Small intestine (tissue), 7 donors: ENCODE measurements at regions not wholly inside any gene's neighbourhood (a gene's known extent, or its start where the extent isn't known, plus 50 kb on each side); places are given as distances from the start of the nearest gene placed in this dataset.
A peak's percentile ranks its signal among the peaks of the same experiment; 100 is the strongest.

Source experiments
- DNase-seq, 2 donors: peaks; one replicate each; pipeline versions ENCODE4 v3.0.0 to v3.0.0-alpha.2; 2013
- FAIRE-seq: peaks from 2 replicates; lab custom pipeline; 2012; peaks lifted over from hg19 to GRCh38; lab: Jason Lieb, UNC
- H3K27ac ChIP-seq, 3 donors: one replicate each; pipeline ENCODE4 v1.5.1; 2013; ENCODE audit warnings: low read length in 2 of 3, mild to moderate bottlenecking in 2 of 3, control low read depth in 1 of 3, inconsistent platforms in 1 of 3, low read depth in 1 of 3, moderate library complexity in 1 of 3
- H3K27me3 ChIP-seq, 3 donors: one replicate each; pipeline ENCODE4 v1.6.1; 2013; ENCODE audit warnings: low read length in 3 of 3, inconsistent platforms in 1 of 3; ENCODE audit not compliant: control insufficient read depth in 3 of 3, insufficient read depth in 3 of 3
- H3K36me3 ChIP-seq, 3 donors: one replicate each; pipeline ENCODE4 v1.6.1; 2013; ENCODE audit warnings: low read length in 3 of 3, inconsistent platforms in 1 of 3, low read depth in 1 of 3, mild to moderate bottlenecking in 1 of 3, moderate library complexity in 1 of 3; ENCODE audit not compliant: control insufficient read depth in 3 of 3, insufficient read depth in 2 of 3
- H3K4me1 ChIP-seq, 3 donors: one replicate each; pipeline ENCODE4 v1.6.1; 2013; ENCODE audit warnings: low read length in 2 of 3, inconsistent platforms in 1 of 3, low read depth in 1 of 3, mild to moderate bottlenecking in 1 of 3, moderate library complexity in 1 of 3; ENCODE audit not compliant: control insufficient read depth in 3 of 3, insufficient read depth in 2 of 3
- H3K4me3 ChIP-seq, 3 donors: one replicate each; pipeline ENCODE4 v1.5.1; 2013; ENCODE audit warnings: low read length in 3 of 3, control low read depth in 1 of 3, inconsistent platforms in 1 of 3, low read depth in 1 of 3, mild to moderate bottlenecking in 1 of 3, moderate library complexity in 1 of 3
- H3K9me3 ChIP-seq, 2 donors: one replicate each; pipeline ENCODE4 v1.6.1; 2013; ENCODE audit warnings: low read depth in 1 of 2, low read length in 1 of 2; ENCODE audit not compliant: control insufficient read depth in 2 of 2, insufficient read depth in 1 of 2
- WGBS, 3 donors: extraction: QIAGEN DNeasy Blood & Tissue Kit; methylation state at CpG; one replicate each; pipeline ENCODE4 v1.1.7; 2013; 5-methylcytosine and 5-hydroxymethylcytosine counted together
- donor health status: healthy with polysubstance abuse.
- donor health status: control.
- donor health status: control.
- donor health status: Bipolar disorder and iron deficiency.
- donor health status: healthy.

GRCh38 chr4:104418286-104418685, 76.4 kb downstream of the CXXC4 start:
- DNase-seq = peak; percentile 58 to 64
- no peaks in the 10 kb centered on the region for H3K9me3 ChIP-seq
- H3K4me1 ChIP-seq = peaks cover 0 to 15% (median 2%) of the 10 kb centered on the region in 3 donors
- 19 to 63% (median 22%) methylated on average over 2 of the region's 2 CpGs for WGBS, 3 donors
- FAIRE-seq = peak; percentile 5
- peak overlapping the region in 1 of 3 donors; percentile 86 for H3K27ac ChIP-seq
- H3K36me3 ChIP-seq = no peaks in the 10 kb centered on the region
- H3K4me3 ChIP-seq = no peak overlapping the region
- H3K27me3 ChIP-seq = no peaks in the 10 kb centered on the region

GRCh38 chr4:104417357-104417882, 77.3 kb downstream of the CXXC4 start:
- H3K9me3 ChIP-seq = no peaks in the 10 kb centered on the region
- no peaks in the 10 kb centered on the region for H3K36me3 ChIP-seq
- FAIRE-seq = peak; percentile 55
- peak overlapping the region; percentile 74 to 86 (median 80) for H3K27ac ChIP-seq
- 24 to 68% (median 41%) methylated on average over 3 of the region's 3 CpGs for WGBS, 3 donors
- no peaks in the 10 kb centered on the region for H3K27me3 ChIP-seq
- peaks cover 0 to 15% (median 2%) of the 10 kb centered on the region in 3 donors for H3K4me1 ChIP-seq
- DNase-seq = peak in 1 of 2 donors; percentile 56
- no peak overlapping the region for H3K4me3 ChIP-seq

DNA sequence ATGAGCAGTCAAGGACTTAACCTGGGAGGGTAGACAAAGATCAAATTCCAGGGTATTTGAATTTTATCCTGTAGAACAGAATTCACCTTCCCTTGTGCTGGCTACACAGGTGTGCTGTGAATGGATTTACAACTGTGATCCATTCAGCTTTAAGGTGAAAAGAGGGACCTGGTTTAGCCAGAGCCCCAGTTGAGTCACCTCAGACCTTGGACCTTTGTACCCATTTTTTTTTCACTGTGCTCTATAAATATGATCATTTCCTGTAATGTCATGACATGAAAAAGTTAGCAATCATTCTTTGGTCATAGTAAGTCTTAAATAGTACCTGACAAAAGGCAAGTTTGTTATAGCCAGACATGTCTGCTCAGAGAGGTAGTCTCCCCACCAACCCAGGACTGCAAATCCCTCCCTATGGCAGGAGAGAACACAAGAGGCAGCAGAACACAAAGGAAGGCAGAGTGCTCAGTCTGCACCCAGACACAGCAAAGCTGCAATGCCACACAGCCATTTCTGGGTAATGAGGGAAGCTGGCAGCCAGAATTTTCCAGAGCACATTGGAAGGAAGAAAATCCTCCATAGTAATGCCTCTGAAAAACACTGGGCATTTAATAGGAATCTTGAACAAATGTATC, 77.9 kb downstream of the CXXC4 start:
- Histone ChIP-seq H3K27me3 (no peaks in the 10 kb centered on the region), H3K4me1 (peaks cover 0 to 15% (median 2%) of the 10 kb centered on the region in 3 donors), H3K27ac (peak overlapping the region; percentile 74 to 86 (median 80)), H3K36me3 (no peaks in the 10 kb centered on the region), H3K9me3 (no peaks in the 10 kb centered on the region), H3K4me3 (no peak overlapping the region)
- DNase-seq (peak; percentile 89 to 90), FAIRE-seq (peak; percentile 19)

DNA sequence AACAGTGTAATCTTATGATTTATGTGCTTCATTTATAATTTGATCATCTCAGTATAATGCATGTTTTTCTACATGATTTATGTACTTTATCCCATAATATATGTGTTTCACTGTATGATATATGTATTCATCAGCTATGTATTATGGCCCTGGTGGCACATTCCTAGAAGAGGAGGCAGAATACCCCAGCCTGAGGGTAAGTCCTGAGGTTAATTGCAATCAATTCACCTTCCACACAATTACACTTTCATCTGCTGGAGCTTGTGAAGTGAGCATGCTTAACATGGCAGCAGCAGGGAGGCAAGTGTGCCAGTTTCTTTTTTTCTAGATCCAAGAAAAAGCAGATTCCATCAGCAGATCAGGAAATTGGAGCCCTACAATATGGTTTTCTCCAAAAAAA, 81.2 kb downstream of the CXXC4 start:
- Histone ChIP-seq H3K27ac (no peak overlapping the region), H3K9me3 (no peaks in the 10 kb centered on the region), H3K4me3 (no peak overlapping the region), H3K4me1 (peaks cover 0 to 15% (median 2%) of the 10 kb centered on the region in 3 donors), H3K36me3 (no peaks in the 10 kb centered on the region), H3K27me3 (no peaks in the 10 kb centered on the region)
- FAIRE-seq = no peak
- DNase-seq = no peak

- H3K27ac ChIP-seq = no peak overlapping the region
- no peaks in the 10 kb centered on the region for H3K36me3 ChIP-seq
- DNase-seq = no peak
- H3K4me1 ChIP-seq = peaks cover 0 to 14% (median 2%) of the 10 kb centered on the region in 3 donors
- no peaks in the 10 kb centered on the region for H3K9me3 ChIP-seq
- H3K27me3 ChIP-seq = no peaks in the 10 kb centered on the region
- FAIRE-seq = no peak
- H3K4me3 ChIP-seq = no peak overlapping the region
These were observed 82.3 kb downstream of the CXXC4 start for GRCh38 chr4:104412344-104412743.

DNA sequence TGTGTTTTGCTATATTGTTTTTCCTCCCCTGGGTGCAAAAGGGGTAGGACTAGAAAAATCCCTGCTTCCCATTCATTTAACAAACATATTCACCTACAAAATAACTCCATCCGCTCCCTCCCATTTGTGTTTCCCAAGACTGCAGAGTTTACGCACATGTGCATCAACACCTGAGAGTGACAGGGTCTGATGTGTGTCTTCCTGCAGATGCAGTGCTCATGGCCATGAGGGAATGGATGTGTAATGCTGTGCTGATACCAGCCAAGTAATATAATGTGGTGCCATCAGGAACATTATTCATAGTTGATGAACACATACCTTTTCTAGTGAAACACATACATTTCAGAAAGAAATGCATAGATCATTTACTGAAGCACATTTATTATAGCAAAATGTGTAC, 83.2 kb downstream of the CXXC4 start:
- Histone ChIP-seq H3K36me3 (no peaks in the 10 kb centered on the region), H3K27me3 (no peaks in the 10 kb centered on the region), H3K9me3 (no peaks in the 10 kb centered on the region), H3K27ac (no peak overlapping the region), H3K4me3 (no peak overlapping the region), H3K4me1 (peaks cover 0 to 6% (median 0%) of the 10 kb centered on the region in 3 donors)
- WGBS, 3 donors = 97 to 100% (median 97%) methylated on average over 2 of the region's 2 CpGs
- FAIRE-seq (no peak), DNase-seq (no peak)

GRCh38 chr4:104408878-104409277, 85.8 kb downstream of the CXXC4 start:
- WGBS, 3 donors = 14 to 39% (median 24%) methylated on average over 2 of the region's 2 CpGs
- DNase-seq = no peak
- Histone ChIP-seq H3K27ac (no peak overlapping the region), H3K27me3 (no peaks in the 10 kb centered on the region), H3K9me3 (no peaks in the 10 kb centered on the region), H3K4me1 (no peaks in the 10 kb centered on the region), H3K36me3 (no peaks in the 10 kb centered on the region), H3K4me3 (no peak overlapping the region)
- FAIRE-seq = no peak

DNA sequence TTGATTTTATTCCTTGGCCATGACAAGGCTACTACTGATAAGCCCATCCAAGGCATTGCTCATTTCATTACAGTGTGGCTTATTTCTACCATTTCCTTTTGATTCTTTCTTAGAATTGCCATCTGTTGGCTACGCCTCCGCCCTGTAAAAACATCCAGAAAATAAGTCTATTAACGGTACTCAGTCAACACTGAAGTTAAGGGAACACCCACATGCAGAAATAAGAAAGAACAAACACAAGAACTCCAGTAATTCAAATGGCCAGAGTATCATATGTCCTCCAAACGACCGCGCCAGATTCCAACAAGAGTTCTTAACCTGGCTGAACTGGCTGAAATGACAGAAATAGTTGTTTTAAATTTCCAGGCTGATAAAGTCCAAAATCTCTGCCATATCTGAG, 90.3 kb downstream of the CXXC4 start:
- no peaks in the 10 kb centered on the region for H3K4me1 ChIP-seq
- FAIRE-seq (no peak), DNase-seq (no peak)
- 71 to 77% (median 73%) methylated on average over 6 of the region's 6 CpGs for WGBS, 3 donors
- H3K27me3 ChIP-seq = no peaks in the 10 kb centered on the region
- H3K9me3 ChIP-seq = no peaks in the 10 kb centered on the region
- no peak overlapping the region for H3K4me3 ChIP-seq
- no peak overlapping the region for H3K27ac ChIP-seq
- H3K36me3 ChIP-seq = no peaks in the 10 kb centered on the region

- no peak overlapping the region for H3K4me3 ChIP-seq
- 25 to 37% (median 33%) methylated on average over 5 of the region's 5 CpGs for WGBS, 3 donors
- DNase-seq (no peak), FAIRE-seq (no peak)
- H3K27ac ChIP-seq = no peak overlapping the region
- no peaks in the 10 kb centered on the region for H3K9me3 ChIP-seq
- H3K36me3 ChIP-seq = no peaks in the 10 kb centered on the region
- H3K4me1 ChIP-seq = peaks cover 0 to 3% (median 0%) of the 10 kb centered on the region in 3 donors
- no peaks in the 10 kb centered on the region for H3K27me3 ChIP-seq
These were observed 99.5 kb downstream of the CXXC4 start for GRCh38 chr4:104395168-104395614.
